B cell (primary cell): ENCODE measurements at regions not wholly inside any gene's neighbourhood (a gene's known extent, or its start where the extent isn't known, plus 50 kb on each side); places are given as distances from the start of the nearest gene placed in this dataset.

Experiments
- ATAC-seq: fragments of 200-7000 bp; cut with Tn5 transposase; one replicate; pipeline ENCODE4 v1.10.0; 2021; ENCODE audit warnings: low read depth, mild to moderate bottlenecking, moderate number of reproducible peaks, moderate library complexity
- CTCF ChIA-PET: fragments of 350-600 bp; sonication (Branson Sonifier 250); formaldehyde crosslinking; loops from one replicate; lab custom pipeline; 2021; ENCODE audit warnings: antibody characterized with exemption, inconsistent platforms; lab: Charles Lee
- POLR2A ChIA-PET: fragments of 350-600 bp; sonication (Branson Sonifier 250); formaldehyde crosslinking; loops from one replicate; lab custom pipeline; 2021; ENCODE audit warnings: antibody characterized with exemption; lab: Charles Lee
- DNase-seq: peaks from one replicate; pipeline ENCODE4 v3.0.0; 2013
- H2AFZ ChIP-seq: 2 replicates; pipeline ENCODE4 v1.6.1; 2012; ENCODE audit warnings: mild to moderate bottlenecking, low read depth, low read length; ENCODE audit not compliant: insufficient read depth, poor library complexity, severe bottlenecking
- H3K27ac ChIP-seq, 2 donors: 1 replicate in 1 of 2; 2 replicates in 1 of 2; pipeline ENCODE4 v1.5.1; 2012 to 2013; ENCODE audit warnings: low read length in 2 of 2, mild to moderate bottlenecking in 2 of 2, moderate library complexity in 1 of 2
- H3K27me3 ChIP-seq, 4 experiments: fragments of 200-600 bp in 1 of 4; sonication (generic) in 1 of 4; replicated peaks in 1 of 4; 1 replicate in 2 of 4; 2 replicates in 2 of 4; pipeline versions ENCODE4 v1.6.1 to v1.7.0; 2013 to 2016; ENCODE audit warnings: low read length in 3 of 4, mild to moderate bottlenecking in 2 of 4, mixed read lengths in 1 of 4, moderate library complexity in 1 of 4; ENCODE audit not compliant: insufficient read depth in 4 of 4, control insufficient read depth in 3 of 4; ENCODE audit errors: control extremely low read depth in 1 of 4
- H3K36me3 ChIP-seq, 2 experiments: replicated peaks in 1 of 2; 1 replicate in 1 of 2; 2 replicates in 1 of 2; pipeline versions ENCODE4 v1.6.1 to v1.7.1; 2013; ENCODE audit warnings: low read length in 1 of 2; ENCODE audit not compliant: insufficient read depth in 2 of 2, control insufficient read depth in 1 of 2; ENCODE audit errors: control extremely low read depth in 1 of 2, extremely low read depth in 1 of 2
- H3K4me1 ChIP-seq, 2 donors: fragments of 200-600 bp in 1 of 2; sonication (generic) in 1 of 2; 1 replicate in 1 of 2; 2 replicates in 1 of 2; pipeline versions ENCODE4 v1.5.1 to v1.6.1; 2013 to 2017; ENCODE audit warnings: low read length in 2 of 2; ENCODE audit not compliant: control insufficient read depth in 2 of 2, insufficient read depth in 2 of 2
- H3K4me2 ChIP-seq: replicated peaks from 2 replicates; pipeline ENCODE3; 2012; ENCODE audit warnings: mild to moderate bottlenecking, low read depth, low read length; ENCODE audit not compliant: poor library complexity, severe bottlenecking
- H3K4me3 ChIP-seq, 5 experiments: fragments of 200-600 bp in 1 of 5; sonication (generic) in 1 of 5; 1 replicate in 3 of 5; 2 replicates in 2 of 5; pipeline versions ENCODE4 v1.5.1 to v1.7.0; 2011 to 2016; ENCODE audit warnings: low read length in 4 of 5, mild to moderate bottlenecking in 4 of 5, low read depth in 2 of 5, control low read depth in 1 of 5, moderate library complexity in 1 of 5; ENCODE audit not compliant: insufficient read depth in 1 of 5; ENCODE audit errors: control extremely low read depth in 1 of 5, extremely low read depth in 1 of 5
- H3K79me2 ChIP-seq: fragments of 200-600 bp; sonication (generic); one replicate; pipeline ENCODE4 v1.6.0; 2016; ENCODE audit warnings: low read length; ENCODE audit not compliant: control insufficient read depth, insufficient read depth
- H3K9ac ChIP-seq: fragments of 200-600 bp; sonication (generic); 2 replicates; pipeline ENCODE4 v1.6.1; 2017; ENCODE audit warnings: mild to moderate bottlenecking, low read length, moderate library complexity
- H3K9me3 ChIP-seq, 3 donors: one replicate each; pipeline versions ENCODE4 v1.6.1 to v1.7.1; 2013; ENCODE audit warnings: low read length in 2 of 3; ENCODE audit not compliant: control insufficient read depth in 2 of 3, insufficient read depth in 1 of 3; ENCODE audit errors: control extremely low read depth in 1 of 3
- H4K20me1 ChIP-seq: 2 replicates; pipeline ENCODE4 v1.6.0; 2012; ENCODE audit warnings: mild to moderate bottlenecking, low read length; ENCODE audit not compliant: insufficient read depth, control insufficient read depth, poor library complexity, severe bottlenecking
- H3K27ac Mint-ChIP-seq: one replicate; pipeline ENCODE4 v1.8.0; 2021; ENCODE audit warnings: mixed read lengths
- H3K27me3 Mint-ChIP-seq: one replicate; pipeline ENCODE4 v1.8.0; 2021; ENCODE audit warnings: mixed read lengths
- H3K4me1 Mint-ChIP-seq: one replicate; pipeline ENCODE4 v1.8.0; 2021; ENCODE audit warnings: mixed read lengths
- H3K4me3 Mint-ChIP-seq: one replicate; pipeline ENCODE4 v1.8.0; 2021; ENCODE audit warnings: mixed read lengths
- H3K9me3 Mint-ChIP-seq: one replicate; pipeline ENCODE4 v1.8.0; 2022; ENCODE audit warnings: mixed read lengths; ENCODE audit not compliant: insufficient read depth
- EZH2 ChIP-seq: IDR thresholded peaks from 2 replicates; pipeline ENCODE4 v1.6.1; 2012; ENCODE audit warnings: borderline replicate concordance, low read depth, mild to moderate bottlenecking, moderate library complexity, low read length; ENCODE audit not compliant: insufficient read depth, poor library complexity, severe bottlenecking
- WGBS: methylation state at CpG from one replicate; pipeline ENCODE4 v1.1.5; 2013; ENCODE audit warnings: missing lambda C conversion rate; ENCODE audit not compliant: insufficient coverage; 5-methylcytosine and 5-hydroxymethylcytosine counted together
- intact Hi-C: fragments of 100-400 bp; cut with micrococcal nuclease; formaldehyde crosslinking; loops from one replicate; pipeline ENCODE4 v1.10.0; 2022
- TF ChIP-seq, protein P1 (sequence below): fragments of 200-600 bp; IDR thresholded peaks from one replicate; pipeline ENCODE4 v1.8.0; 2022; ENCODE audit warnings: antibody characterized with exemption, mild to moderate bottlenecking

- CTCF ChIA-PET, result no interaction called here
- no peaks in the 10 kb centered on the region for H4K20me1 ChIP-seq
Observed at GRCh38 chr10:9427209-9427608, 1372.7 kb downstream of the GATA3 start.

DNA sequence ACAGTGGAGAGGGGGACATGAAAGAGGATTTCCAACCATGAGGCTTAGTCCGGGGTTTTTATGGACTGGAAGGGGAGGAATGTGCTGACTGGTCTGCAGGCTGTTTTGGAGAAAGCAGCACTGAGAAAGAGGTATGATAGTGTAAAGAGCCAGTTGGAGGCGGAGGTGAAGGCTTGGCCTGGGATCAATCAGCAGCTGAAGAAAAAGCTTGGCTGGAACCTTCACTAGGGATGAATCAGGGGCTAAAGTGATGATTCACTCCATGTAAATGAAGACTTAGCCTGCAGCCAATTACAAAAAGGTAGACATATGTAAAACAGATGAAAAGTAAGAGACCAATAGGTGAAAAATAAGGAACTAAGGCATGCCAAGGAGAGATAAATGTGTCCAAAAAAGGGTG lies 1382.6 kb downstream of the GATA3 start:
- no peaks in the 10 kb centered on the region for H3K4me1 Mint-ChIP-seq
- Histone ChIP-seq H2AFZ (no peak overlapping the region), H3K27me3 (no peaks in the 10 kb centered on the region), H3K4me1 (no peaks in the 10 kb centered on the region), H3K9ac (no peak overlapping the region), H4K20me1 (no peaks in the 10 kb centered on the region), H3K79me2 (no peaks in the 10 kb centered on the region), H3K27ac (no peak overlapping the region), H3K4me2 (no peak overlapping the region), H3K9me3 (no peaks in the 10 kb centered on the region), H3K4me3 (no peak overlapping the region), H3K36me3 (no peaks in the 10 kb centered on the region)
- H3K27ac Mint-ChIP-seq, result no peak overlapping the region
- H3K27me3 Mint-ChIP-seq, result no peaks in the 10 kb centered on the region
- intact Hi-C loops, result no loop called here
- no peak for DNase-seq
- 92% methylated on average over 2 of the region's 2 CpGs for WGBS
- ChIA-PET POLR2A (no interaction called here), CTCF (no interaction called here)
- ATAC-seq, result no peak
- no peaks in the 10 kb centered on the region for H3K9me3 Mint-ChIP-seq
- no peak overlapping the region for H3K4me3 Mint-ChIP-seq
- TF ChIP-seq EZH2, result no peak
- TF ChIP-seq, protein P1, sequence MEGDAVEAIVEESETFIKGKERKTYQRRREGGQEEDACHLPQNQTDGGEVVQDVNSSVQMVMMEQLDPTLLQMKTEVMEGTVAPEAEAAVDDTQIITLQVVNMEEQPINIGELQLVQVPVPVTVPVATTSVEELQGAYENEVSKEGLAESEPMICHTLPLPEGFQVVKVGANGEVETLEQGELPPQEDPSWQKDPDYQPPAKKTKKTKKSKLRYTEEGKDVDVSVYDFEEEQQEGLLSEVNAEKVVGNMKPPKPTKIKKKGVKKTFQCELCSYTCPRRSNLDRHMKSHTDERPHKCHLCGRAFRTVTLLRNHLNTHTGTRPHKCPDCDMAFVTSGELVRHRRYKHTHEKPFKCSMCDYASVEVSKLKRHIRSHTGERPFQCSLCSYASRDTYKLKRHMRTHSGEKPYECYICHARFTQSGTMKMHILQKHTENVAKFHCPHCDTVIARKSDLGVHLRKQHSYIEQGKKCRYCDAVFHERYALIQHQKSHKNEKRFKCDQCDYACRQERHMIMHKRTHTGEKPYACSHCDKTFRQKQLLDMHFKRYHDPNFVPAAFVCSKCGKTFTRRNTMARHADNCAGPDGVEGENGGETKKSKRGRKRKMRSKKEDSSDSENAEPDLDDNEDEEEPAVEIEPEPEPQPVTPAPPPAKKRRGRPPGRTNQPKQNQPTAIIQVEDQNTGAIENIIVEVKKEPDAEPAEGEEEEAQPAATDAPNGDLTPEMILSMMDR, result no peak

More at GRCh38 chr10:9427209-9427608, 1372.7 kb downstream of the GATA3 start:
- Histone ChIP-seq H3K4me3 (no peak overlapping the region), H3K9ac (no peak overlapping the region), H3K27me3 (no peaks in the 10 kb centered on the region), H3K4me2 (no peak overlapping the region), H3K79me2 (no peaks in the 10 kb centered on the region), H3K27ac (no peak overlapping the region), H2AFZ (no peak overlapping the region), H3K36me3 (no peaks in the 10 kb centered on the region), H3K9me3 (peaks cover 0 to 5% (median 4%) of the 10 kb centered on the region in 3 donors), H3K4me1 (no peaks in the 10 kb centered on the region)
- POLR2A ChIA-PET, result no interaction called here
- no peak overlapping the region for H3K4me3 Mint-ChIP-seq
- H3K27ac Mint-ChIP-seq, result no peak overlapping the region
- TF ChIP-seq, protein P1, result no peak
- DNase-seq (no peak), ATAC-seq (no peak)
- peaks cover 20% of the 10 kb centered on the region for H3K9me3 Mint-ChIP-seq
- no peaks in the 10 kb centered on the region for H3K27me3 Mint-ChIP-seq
- H3K4me1 Mint-ChIP-seq, result no peaks in the 10 kb centered on the region
- intact Hi-C loops, result no loop called here
